NCI-H2081 (cell line): ENCODE measurements at regions not wholly inside any gene's neighbourhood (a gene's known extent, or its start where the extent isn't known, plus 50 kb on each side); places are given as distances from the start of the nearest gene placed in this dataset.

Experiments used
- DNase-seq, 2 experiments: peaks; one replicate each; lab custom pipeline; 2025; lab: John Stamatoyannopoulos, UW

DNA sequence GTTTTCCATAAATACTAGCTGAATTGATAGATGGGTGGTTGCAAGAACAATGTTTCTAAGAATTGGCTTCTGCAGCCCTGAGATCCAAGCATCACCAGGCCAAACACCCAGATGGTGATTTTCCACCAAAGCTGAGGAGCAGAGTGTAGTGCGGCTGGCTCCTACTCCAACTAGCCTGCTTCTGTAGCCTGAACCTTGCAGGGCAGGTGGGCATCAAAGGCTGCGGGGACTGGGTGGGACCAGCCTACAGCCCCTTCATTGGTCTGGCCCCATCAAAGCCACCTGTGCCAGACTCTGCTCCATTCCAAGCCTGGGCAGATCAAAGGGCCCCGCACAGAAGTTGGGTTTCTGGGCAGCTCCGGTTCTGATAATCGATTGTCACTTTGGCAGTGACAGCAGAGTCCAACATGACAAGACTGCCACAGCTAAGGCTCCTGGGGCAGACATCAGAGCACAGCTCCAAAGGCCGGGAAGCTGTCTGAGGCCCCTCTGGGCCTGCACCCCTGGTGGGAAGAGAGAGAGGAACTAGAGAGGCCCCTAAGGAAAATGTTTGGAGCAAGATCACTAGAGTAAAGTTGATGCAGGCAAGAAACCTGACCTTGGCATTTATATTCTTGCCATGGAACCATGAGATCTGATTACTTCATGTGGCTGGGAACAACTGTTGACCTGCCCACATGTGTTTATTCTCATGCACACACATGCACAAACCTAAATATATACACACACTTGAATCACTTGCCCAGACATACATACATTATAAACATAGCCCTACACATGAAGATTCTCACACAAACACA, 582.9 kb downstream of the INSC start:
- no peak for DNase-seq

DNA sequence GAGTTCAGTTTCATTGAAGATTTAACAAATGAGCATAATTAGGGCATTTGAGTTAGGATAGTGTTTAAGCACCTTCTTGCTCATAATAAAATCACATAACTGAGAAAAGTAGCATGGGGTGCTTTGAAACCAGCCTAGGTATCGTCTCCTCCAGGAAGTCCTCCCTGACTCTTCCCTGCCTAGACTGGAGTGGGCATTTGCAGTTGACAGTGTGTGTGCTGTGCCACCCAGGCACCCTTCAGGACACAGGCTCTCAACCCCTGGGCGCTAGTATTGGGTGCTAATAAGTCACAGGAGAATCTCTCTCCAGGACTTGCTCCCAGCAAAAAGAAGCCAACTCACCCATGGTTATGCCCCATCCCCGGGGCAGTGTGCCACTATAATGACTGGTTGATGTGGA, 584.1 kb downstream of the INSC start:
- DNase-seq: no peak

GRCh38 chr11:15699978-15700377, 585.3 kb downstream of the INSC start:
- no peak for DNase-seq

DNA sequence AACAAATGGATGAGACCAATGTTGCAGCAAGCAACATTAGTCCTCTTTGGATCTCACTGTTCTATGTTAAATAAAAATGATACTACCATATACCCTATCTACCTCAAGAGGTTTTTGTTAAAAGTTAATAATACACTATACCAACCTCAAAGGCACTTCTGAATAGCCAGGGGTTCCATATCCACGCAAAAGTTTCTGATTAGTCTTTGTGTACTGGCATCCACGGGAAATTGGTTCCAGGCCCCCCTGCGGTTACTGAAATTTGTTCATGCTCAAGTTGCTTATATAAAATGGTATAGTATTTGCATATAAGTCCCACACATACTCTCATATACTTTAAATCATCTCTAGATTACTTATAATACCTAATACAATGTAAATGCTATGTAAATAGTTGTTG, 585.7 kb downstream of the INSC start:
- no peak for DNase-seq

GRCh38 chr11:15704064-15704463, 589.3 kb downstream of the INSC start:
- no peak for DNase-seq

DNA sequence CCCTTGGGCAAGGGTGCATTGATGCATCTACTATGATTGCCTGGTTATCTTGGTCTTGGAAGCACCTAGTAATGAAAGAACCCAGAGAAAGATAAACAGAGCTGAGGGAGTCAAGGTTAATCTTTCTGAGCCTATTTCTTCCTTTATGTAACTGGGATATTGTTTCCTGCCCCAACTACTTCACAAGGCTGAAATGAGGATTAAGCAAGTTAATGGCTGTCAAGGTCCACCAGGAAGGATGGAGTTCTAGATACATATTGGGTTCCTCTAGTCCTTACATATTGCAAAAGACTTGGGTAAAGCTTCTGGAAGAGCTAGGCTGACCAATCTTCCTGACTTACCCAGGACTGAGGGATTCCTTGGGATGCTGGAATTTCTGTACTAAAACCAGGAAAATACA, 589.8 kb downstream of the INSC start:
- no peak for DNase-seq

DNA sequence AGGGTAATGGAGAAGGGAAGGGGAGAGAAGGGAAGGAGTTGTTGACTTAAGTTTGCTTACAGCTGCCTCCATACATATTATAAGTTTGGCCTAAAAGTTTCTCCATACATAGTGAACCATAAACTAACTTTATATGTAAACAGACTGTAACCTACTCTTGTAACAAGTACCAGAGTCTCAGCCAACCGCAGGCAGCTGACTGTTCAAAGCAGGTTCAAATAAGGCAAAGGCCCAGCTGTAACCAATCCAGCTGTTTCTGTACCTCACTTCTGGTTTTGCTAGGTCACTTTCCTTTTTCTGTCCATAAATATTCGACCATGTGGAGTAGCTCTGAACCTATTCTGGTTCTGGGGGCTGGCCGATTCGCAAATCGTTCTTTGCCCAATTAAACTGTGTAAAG, 591.2 kb downstream of the INSC start:
- DNase-seq: no peak

GRCh38 chr11:15707194-15707593, 592.5 kb downstream of the INSC start:
- peak in 1 of 2 experiments; percentile 1 for DNase-seq

DNA sequence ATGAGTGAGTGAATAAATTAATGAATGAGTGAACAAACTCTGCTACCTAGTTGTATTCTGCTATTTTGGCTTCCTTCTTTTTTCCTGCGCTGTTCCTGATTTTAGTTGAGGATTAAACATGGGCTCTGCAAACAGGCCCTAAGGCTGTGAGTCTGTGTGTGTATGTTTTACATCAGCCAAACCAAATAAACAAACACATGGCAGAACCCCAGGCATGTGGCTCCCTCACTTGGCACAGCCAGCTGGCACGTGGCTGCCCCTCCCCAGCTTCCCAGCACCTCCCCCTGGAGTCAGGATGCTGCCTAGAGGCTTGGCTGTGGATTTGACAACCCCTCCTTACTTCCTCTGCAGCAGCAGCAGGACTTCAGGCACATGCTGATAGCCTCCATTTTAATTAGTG, 593.2 kb downstream of the INSC start:
- peak; percentile 70 to 86 for DNase-seq

DNA sequence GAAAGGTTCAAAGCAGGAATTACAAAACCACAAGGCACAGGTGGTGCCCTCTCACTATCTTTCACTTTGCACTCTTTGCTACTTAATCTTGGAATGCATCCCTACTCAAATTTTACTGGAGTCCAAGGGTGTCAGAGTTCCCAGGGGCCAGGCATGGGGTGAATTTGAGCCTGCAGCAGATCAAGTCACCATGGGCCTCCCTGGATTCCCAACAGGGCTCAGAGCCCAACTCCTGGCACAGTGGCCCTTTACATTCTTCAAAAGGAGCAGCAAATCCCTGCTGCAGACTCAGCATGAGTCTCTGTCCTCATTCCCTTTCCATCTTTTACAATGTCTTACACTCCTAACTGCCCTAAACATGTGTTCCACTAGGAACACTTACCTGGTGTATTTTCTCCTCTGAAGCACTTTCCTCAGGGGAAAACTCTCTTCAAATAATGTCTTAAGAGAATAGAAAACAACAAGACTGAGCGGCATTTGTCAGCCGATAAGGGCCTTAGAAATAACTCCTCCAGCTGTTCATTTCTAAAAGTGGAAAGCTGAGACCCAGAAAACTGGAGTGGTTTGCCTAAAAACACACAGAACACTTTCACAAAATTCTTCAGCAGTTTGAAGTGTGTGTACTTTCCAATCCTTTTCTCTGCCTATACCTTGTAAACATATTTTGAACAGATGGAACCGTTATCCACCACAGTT, 596.0 kb downstream of the INSC start:
- DNase-seq: no peak

DNA sequence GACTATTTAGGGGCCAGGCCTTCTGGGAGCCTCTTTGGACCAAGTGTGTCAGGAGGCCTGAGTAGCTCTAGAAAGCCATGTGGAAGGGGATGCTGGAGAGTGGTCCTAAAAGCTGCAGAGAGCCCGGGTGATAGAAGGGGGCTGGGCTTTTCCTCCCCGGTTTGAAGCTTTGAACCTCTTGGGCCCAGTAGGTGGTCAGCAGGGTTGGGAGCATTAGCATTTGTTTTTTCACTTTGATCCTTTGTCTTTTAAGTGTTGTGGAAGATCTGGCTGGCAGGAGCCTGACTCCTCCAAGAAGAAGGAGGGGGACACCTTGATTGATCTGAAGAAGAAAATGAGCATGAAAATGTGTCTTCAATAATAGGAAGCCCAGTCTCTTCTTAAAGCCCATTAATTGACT, 596.6 kb downstream of the INSC start:
- DNase-seq: no peak

DNA sequence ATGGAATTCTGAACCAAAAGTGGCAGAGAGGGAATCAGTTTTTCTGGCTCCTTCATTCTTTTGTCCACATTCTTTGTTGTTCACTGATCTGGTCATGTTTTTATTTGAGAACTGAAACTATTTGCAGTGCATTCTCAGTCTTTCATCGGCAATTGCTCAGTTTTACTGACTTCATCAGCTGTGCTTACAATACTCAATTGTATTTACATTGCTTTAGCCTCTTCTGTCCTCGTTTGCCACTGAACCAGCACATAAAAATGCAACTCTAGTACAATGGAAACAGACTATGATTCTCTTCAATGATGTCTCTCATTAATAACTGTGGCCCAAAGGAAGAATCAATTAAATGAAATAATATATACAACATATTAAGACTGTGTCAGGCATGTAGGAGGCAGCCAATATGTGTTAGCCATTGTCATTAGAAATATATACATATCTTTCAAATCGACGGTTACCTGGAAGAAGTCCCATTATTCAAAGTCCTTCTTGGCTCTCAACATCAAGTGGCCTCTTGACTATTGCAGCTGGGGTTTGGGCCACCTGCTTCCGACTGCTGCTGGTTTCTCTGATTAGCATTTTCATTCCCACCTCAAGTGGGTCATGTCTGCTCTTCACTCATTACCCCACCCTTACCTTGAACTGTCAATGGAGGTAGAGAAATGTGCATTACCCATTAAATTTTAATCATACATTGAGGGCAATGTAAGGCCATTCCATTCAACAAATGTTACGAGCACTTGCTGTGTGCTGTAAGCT, 600.1 kb downstream of the INSC start:
- peak in 1 of 2 experiments; percentile 16 for DNase-seq

- no peak for DNase-seq
These were observed 601.8 kb downstream of the INSC start for GRCh38 chr11:15716550-15716949.

DNA sequence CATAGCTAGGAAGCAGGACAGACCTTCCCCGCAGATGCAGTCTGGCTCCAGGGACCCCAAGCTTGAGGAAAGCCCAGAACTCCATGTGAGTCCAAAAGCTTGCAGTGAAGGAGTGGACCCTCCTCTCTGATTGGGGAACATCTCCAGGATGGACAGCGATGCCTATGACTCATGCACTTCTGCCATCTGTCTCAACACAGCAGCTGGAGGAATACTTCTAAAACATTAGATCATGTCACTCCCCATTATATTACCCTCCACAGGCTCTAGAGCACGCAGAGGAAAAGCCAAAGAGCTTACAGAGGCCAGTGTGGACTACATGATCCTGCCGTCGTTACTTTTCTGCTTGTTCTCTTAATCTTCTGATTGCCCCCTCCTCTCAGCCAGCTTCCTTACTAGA, 605.7 kb downstream of the INSC start:
- no peak for DNase-seq

DNA sequence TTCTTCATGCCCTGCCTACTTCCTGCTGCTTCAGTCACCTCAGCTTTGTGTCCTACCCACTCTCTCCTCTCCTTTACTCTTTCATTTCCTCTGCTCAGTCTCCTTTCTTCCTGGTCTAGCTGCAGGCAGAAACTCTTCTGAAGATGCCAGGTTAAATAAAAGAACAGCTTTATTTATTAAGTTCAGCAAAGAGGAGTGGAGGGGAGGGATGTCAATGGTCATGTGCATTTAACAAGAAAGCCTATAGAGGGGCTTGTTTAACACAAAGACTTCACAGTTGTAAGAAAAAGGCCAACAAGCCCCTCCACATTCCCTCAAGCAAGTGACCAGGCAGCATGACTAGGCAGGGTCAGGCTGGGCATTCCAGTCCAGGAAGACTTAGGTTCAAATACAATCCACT, 609.2 kb downstream of the INSC start:
- DNase-seq: no peak

DNA sequence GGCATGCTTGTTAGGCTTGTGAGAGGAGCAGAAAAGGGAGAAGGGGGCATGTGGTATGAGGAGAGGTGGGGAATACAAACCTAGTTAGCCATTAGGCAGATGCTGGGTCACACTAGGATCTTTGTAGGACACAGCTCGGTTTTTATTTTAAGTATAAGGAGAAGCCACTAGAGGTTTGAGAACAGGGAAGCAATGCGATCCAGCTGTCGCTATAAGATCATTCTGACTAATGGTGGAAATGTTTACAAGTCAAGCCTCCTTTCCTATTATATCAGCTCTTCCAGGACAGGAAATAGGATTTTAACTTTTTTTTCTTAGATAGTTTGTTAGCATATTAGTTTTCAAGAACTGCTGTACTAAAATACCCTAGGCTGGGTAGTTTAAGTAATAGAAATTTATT, 609.9 kb downstream of the INSC start:
- no peak for DNase-seq

- DNase-seq: no peak
These were observed 610.5 kb downstream of the INSC start for GRCh38 chr11:15725246-15725645.

GRCh38 chr11:15726221-15726746, 611.6 kb downstream of the INSC start:
- no peak for DNase-seq

DNA sequence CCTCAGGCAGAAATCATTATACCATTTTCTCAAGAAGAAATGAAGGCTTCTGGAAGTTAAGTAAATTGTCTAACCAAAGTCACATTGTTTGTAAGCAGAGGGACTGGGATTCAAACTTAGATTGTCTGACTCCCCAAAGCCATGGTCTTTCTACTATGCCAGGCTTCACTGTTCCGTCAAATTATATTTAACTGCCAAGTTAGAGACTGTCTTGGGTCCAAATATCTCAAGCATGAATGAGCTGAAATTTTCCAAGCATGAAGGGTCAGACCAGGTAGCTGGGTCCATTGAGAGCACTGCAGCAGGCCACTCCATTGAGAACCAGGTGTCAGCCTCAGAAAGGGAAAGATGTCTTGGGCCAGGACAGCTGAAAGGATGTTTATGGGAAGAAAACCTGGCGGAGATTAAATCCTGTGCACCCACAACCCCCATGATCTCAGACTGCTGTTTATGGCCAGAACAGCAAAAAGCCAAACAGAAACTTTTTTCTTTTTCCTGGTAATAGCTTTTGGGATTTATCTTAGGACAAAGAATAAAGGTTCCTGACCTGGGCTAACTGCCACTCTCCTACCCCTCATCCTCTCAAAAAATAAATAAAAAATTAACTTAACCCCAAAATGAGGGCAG, 612.3 kb downstream of the INSC start:
- no peak for DNase-seq

DNA sequence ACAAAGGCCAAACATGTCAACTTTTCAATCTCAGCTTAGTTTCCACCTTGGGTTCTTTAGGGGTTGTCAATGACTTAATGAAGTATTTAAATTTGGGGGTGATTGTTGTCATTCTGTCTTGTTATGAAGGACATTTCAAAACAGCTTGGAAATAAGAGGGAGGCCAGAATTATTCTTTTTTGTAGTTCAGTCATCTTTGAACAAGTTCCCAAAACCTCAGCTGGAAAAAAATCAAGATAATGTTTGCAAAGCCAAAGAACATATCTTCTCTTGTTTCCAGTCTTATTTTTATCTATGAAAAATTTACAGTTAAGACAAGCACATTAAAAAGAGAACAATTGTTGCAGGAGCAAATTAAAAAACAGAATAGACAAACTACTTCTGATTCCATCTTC, 612.8 kb downstream of the INSC start:
- no peak for DNase-seq

DNA sequence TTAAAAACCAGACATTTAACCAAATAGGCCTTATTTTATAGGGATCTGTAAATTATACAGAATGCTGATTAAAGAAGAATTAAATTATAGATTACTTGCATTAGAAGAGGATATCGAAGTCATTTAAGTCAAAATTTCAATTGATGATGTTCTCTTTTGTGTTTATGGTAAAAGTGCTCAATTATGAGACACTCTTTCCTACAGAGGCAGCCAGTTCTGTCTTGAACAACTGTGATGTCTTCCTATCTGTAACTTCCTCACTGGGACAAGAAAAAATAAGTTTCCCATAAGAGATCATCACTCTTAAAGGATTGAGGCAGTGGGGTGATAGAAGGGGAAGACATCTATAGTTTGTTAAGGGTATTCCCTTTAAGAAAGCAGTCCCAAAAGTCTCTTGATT, 613.5 kb downstream of the INSC start:
- no peak for DNase-seq
